Uterus (tissue), 2 donors: ENCODE measurements at regions not wholly inside any gene's neighbourhood (a gene's known extent, or its start where the extent isn't known, plus 50 kb on each side); places are given as distances from the start of the nearest gene placed in this dataset.

ENCODE experiments used
- CTCF ChIP-seq, 4 experiments: fragments of 200-600 bp in 2 of 4; fragments of 450-650 bp in 2 of 4; sonication (generic) in 2 of 4; IDR thresholded peaks; one replicate each; pipeline ENCODE4 v1.5.1; 2016 to 2019; ENCODE audit warnings: antibody characterized with exemption in 4 of 4, mild to moderate bottlenecking in 2 of 4, moderate library complexity in 1 of 4
- POLR2A ChIP-seq, 2 donors: fragments of 450-650 bp; IDR thresholded peaks; one replicate each; pipeline ENCODE4 v1.6.1; 2016; ENCODE audit warnings: antibody characterized with exemption in 2 of 2, mild to moderate bottlenecking in 1 of 2, moderate library complexity in 1 of 2

GRCh38 chr4:18938343-18939099, 917.0 kb upstream of the LCORL start:
- TF ChIP-seq POLR2A (IDR thresholded peaks at IDR 0.05): no peak
- no peak for TF ChIP-seq CTCF (IDR thresholded peaks at IDR 0.05)
